ENCODE measurements at regions not wholly inside any gene's neighbourhood (a gene's known extent, or its start where the extent isn't known, plus 50 kb on each side); places are given as distances from the start of the nearest gene placed in this dataset.

- TF ChIP-seq TCF12 (IDR thresholded peaks at IDR 0.05; ENCODE audit: low read depth) = no peak
- TF ChIP-seq, protein P1, sequence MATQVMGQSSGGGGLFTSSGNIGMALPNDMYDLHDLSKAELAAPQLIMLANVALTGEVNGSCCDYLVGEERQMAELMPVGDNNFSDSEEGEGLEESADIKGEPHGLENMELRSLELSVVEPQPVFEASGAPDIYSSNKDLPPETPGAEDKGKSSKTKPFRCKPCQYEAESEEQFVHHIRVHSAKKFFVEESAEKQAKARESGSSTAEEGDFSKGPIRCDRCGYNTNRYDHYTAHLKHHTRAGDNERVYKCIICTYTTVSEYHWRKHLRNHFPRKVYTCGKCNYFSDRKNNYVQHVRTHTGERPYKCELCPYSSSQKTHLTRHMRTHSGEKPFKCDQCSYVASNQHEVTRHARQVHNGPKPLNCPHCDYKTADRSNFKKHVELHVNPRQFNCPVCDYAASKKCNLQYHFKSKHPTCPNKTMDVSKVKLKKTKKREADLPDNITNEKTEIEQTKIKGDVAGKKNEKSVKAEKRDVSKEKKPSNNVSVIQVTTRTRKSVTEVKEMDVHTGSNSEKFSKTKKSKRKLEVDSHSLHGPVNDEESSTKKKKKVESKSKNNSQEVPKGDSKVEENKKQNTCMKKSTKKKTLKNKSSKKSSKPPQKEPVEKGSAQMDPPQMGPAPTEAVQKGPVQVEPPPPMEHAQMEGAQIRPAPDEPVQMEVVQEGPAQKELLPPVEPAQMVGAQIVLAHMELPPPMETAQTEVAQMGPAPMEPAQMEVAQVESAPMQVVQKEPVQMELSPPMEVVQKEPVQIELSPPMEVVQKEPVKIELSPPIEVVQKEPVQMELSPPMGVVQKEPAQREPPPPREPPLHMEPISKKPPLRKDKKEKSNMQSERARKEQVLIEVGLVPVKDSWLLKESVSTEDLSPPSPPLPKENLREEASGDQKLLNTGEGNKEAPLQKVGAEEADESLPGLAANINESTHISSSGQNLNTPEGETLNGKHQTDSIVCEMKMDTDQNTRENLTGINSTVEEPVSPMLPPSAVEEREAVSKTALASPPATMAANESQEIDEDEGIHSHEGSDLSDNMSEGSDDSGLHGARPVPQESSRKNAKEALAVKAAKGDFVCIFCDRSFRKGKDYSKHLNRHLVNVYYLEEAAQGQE (IDR thresholded peaks at IDR 0.05; ENCODE audit: low read depth) = no peak
- no peak for TF ChIP-seq CEBPB (IDR thresholded peaks at IDR 0.05)
- TF ChIP-seq, protein P2, sequence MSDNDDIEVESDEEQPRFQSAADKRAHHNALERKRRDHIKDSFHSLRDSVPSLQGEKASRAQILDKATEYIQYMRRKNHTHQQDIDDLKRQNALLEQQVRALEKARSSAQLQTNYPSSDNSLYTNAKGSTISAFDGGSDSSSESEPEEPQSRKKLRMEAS (IDR thresholded peaks at IDR 0.05) = no peak
- no peak for TF ChIP-seq FOXM1 (IDR thresholded peaks at IDR 0.05; ENCODE audit: borderline replicate concordance, low read depth)
- no peak for TF ChIP-seq ZBTB7A (IDR thresholded peaks at IDR 0.05; ENCODE audit: low read depth)
- TF ChIP-seq RAD21 (IDR thresholded peaks at IDR 0.05; ENCODE audit: low read depth) = no peak
- no peak for TF ChIP-seq YY1 (IDR thresholded peaks at IDR 0.05; ENCODE audit: low read depth)
- no peak for TF ChIP-seq EGR1 (IDR thresholded peaks at IDR 0.05)
Observed at GRCh38 chr14:98612434-98613200, 659.4 kb downstream of the BCL11B start.

DNA sequence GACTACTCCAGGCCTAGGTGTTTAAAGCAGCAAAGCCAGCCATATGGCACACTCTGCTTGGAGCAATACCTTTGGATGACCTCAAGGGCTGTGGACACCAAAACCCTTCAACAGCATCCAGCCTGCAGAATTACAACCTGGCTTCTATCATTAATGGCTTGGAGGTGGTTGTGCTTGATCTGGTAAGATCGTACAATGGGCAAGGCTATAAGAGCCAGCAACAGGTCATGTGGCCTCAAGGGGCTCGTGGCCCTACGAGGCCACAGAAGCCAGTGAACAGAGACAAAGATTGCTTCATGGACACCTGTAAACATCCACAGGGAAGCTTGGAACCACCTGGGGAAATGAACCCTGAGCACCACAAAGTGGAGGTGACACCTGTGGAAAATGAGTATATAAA lies 657.3 kb downstream of the BCL11B start:
- TF ChIP-seq NFIC (IDR thresholded peaks at IDR 0.05) (no peak), YY1 (IDR thresholded peaks at IDR 0.05; ENCODE audit: low read depth) (no peak), EP300 (IDR thresholded peaks at IDR 0.05; ENCODE audit: borderline replicate concordance) (no peak), CREB1 (IDR thresholded peaks at IDR 0.05; ENCODE audit: low read depth) (no peak), FOXM1 (IDR thresholded peaks at IDR 0.05; ENCODE audit: borderline replicate concordance, low read depth) (no peak), TCF12 (IDR thresholded peaks at IDR 0.05; ENCODE audit: low read depth) (no peak), CEBPB (IDR thresholded peaks at IDR 0.05) (no peak), TEAD4 (IDR thresholded peaks at IDR 0.05) (no peak), RAD21 (IDR thresholded peaks at IDR 0.05; ENCODE audit: low read depth) (no peak)
- TF ChIP-seq, protein P3, sequence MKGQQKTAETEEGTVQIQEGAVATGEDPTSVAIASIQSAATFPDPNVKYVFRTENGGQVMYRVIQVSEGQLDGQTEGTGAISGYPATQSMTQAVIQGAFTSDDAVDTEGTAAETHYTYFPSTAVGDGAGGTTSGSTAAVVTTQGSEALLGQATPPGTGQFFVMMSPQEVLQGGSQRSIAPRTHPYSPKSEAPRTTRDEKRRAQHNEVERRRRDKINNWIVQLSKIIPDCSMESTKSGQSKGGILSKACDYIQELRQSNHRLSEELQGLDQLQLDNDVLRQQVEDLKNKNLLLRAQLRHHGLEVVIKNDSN (IDR thresholded peaks at IDR 0.05) = no peak

GRCh38 chr14:98622208-98623051 lies 649.6 kb downstream of the BCL11B start:
- TF ChIP-seq, protein P2 (IDR thresholded peaks at IDR 0.05) = no peak
- TF ChIP-seq CREB1 (IDR thresholded peaks at IDR 0.05; ENCODE audit: low read depth) = no peak
- TF ChIP-seq NFIC (IDR thresholded peaks at IDR 0.05) = no peak
- TF ChIP-seq YY1 (IDR thresholded peaks at IDR 0.05; ENCODE audit: low read depth) = no peak
- no peak for TF ChIP-seq TEAD4 (IDR thresholded peaks at IDR 0.05)
- TF ChIP-seq, protein P3 (IDR thresholded peaks at IDR 0.05) = no peak
- no peak for TF ChIP-seq CEBPB (IDR thresholded peaks at IDR 0.05)
- TF ChIP-seq EP300 (IDR thresholded peaks at IDR 0.05; ENCODE audit: borderline replicate concordance) = no peak
- TF ChIP-seq, protein P1 (IDR thresholded peaks at IDR 0.05; ENCODE audit: low read depth) = no peak
- TF ChIP-seq ZBTB7A (IDR thresholded peaks at IDR 0.05; ENCODE audit: low read depth) = no peak
- TF ChIP-seq TCF12 (IDR thresholded peaks at IDR 0.05; ENCODE audit: low read depth) = no peak
- TF ChIP-seq TAF1 (IDR thresholded peaks at IDR 0.05; ENCODE audit: low read depth) = no peak
- TF ChIP-seq EGR1 (IDR thresholded peaks at IDR 0.05) = no peak

GRCh38 chr14:98623788-98624415 lies 648.1 kb downstream of the BCL11B start:
- TF ChIP-seq CEBPB (IDR thresholded peaks at IDR 0.05) (no peak), EP300 (IDR thresholded peaks at IDR 0.05; ENCODE audit: borderline replicate concordance) (no peak), CREB1 (IDR thresholded peaks at IDR 0.05; ENCODE audit: low read depth) (no peak), TAF1 (IDR thresholded peaks at IDR 0.05; ENCODE audit: low read depth) (no peak), RAD21 (IDR thresholded peaks at IDR 0.05; ENCODE audit: low read depth) (no peak), TEAD4 (IDR thresholded peaks at IDR 0.05) (no peak), EGR1 (IDR thresholded peaks at IDR 0.05) (no peak), YY1 (IDR thresholded peaks at IDR 0.05; ENCODE audit: low read depth) (no peak), ZBTB7A (IDR thresholded peaks at IDR 0.05; ENCODE audit: low read depth) (no peak), TCF12 (IDR thresholded peaks at IDR 0.05; ENCODE audit: low read depth) (no peak), NFIC (IDR thresholded peaks at IDR 0.05) (no peak), FOXM1 (IDR thresholded peaks at IDR 0.05; ENCODE audit: borderline replicate concordance, low read depth) (no peak)
- TF ChIP-seq, protein P2 (IDR thresholded peaks at IDR 0.05) = no peak
- TF ChIP-seq, protein P3 (IDR thresholded peaks at IDR 0.05) = no peak
- TF ChIP-seq, protein P1 (IDR thresholded peaks at IDR 0.05; ENCODE audit: low read depth) = no peak
